HG02678 (cell line): ENCODE measurements at regions not wholly inside any gene's neighbourhood (a gene's known extent, or its start where the extent isn't known, plus 50 kb on each side); places are given as distances from the start of the nearest gene placed in this dataset.
A peak's percentile ranks its signal among the peaks of the same experiment; 100 is the strongest.

Experiments
- ATAC-seq: cut with Tn5 transposase; IDR thresholded peaks from one replicate; pipeline ENCODE4 v1.9.1; 2021; ENCODE audit warnings: mild to moderate bottlenecking, moderate library complexity; ENCODE audit not compliant: unreplicated experiment

GRCh38 chr6:11332463-11332862 is 100.0 kb upstream of the NEDD9 start:
- no peak for ATAC-seq

- no peak for ATAC-seq
These were observed 98.6 kb upstream of the NEDD9 start for GRCh38 chr6:11331111-11331510.

DNA sequence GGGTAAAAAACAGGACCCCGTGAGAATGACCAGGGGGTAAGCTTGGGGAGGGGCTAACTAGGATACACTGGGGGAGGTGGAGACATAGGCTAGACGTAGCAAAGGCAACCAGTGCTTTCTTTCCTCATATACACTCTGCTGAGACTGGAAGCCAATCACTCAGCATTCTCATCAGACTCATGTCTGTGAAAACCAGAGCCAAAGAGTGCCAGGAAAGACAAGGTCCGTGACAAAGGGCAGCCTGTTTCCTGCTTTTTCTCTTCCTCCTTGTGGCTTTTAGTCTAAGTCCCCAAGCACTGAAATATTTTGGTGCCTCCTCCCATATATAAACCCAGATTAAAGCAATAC is 97.9 kb upstream of the NEDD9 start:
- ATAC-seq = no peak

- ATAC-seq = no peak
These were observed 97.4 kb upstream of the NEDD9 start for GRCh38 chr6:11329726-11330412.

DNA sequence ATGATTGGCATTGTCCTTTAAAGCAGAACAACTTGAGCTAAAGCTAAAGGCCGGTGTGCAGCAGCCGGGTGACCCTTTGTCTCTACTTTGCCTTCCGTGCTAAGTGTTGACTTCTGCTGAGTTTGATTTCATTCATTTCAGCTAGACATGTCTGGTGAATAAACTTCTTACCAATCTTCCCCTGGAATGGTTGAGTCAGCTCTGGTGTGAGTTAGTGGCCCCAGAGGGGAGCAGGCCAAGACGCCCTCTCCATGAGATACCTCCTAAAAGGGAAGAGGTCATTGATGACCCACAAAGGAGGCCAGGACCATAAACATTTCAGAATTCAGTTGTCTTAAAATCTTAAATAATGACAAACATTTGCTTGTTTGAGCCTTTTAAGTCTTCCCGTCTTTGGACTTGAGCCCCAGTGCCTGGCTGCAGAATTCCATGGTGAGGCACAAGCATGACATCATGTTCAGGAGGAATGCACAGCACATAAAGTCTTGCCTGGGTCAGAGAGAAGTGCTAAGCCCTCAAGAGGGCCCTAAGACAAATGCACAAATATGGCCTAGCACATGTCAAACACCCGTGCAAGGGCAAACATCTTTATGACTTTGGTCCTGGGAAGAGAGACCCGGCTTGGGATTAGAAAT is 96.3 kb upstream of the NEDD9 start:
- no peak for ATAC-seq

DNA sequence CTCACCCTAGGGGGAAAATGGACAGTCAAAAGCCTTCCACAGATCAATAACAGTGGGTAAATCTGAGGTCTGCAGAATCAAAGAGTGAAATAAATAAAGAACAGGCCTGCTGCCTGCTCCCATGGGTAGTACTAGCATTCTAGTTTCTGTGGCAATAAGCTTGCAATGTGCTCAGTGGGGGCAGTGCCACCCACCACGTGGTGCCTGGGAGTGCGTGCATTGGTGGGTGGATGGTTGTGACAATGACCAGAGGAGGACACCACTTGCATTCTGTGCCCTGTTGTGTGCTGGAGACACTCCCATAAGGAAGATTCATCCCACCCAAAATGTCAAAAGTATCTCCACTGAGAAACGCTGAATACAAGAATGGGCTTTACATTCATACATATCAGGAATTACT is 95.5 kb upstream of the NEDD9 start:
- ATAC-seq = no peak

GRCh38 chr6:11326116-11326515 is 93.6 kb upstream of the NEDD9 start:
- no peak for ATAC-seq

GRCh38 chr6:11324453-11325015 is 92.1 kb upstream of the NEDD9 start:
- peak; percentile 75 for ATAC-seq

DNA sequence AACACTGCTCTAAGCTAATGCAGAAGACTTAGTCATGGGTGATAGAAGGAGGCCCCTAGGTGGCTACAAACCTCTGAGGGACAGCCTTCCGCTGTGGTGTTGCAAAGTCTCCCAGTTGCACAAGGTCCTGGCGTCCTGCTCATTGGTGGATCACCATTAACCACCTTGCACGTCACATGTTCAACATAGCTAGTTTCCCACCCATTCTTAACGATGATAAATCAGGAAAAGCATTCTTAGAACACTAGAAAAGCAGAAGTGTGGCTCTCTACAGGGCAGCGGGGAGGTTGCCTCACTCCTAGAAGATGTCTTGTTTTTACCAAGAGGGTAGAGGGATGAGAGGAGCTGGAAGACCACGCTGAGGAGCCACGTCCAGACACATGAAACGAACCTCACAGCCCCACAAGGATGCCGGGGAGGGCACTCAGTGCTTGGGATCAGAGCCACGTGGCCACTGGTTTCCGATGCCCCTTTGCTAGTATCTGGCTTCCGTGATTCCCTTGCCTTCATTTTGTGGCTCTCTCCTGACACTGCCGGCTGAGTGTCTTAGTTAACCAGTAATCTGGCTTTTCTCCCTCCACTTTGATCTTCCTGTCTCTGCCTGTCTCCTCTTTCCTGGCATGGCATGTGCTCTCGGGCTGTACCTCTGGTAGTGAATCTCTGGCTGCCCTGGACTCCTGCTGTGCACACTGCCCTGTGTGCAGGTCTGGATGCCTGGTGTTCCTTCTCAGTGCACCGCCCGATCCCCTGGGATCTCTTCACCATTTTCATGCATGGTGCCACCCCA is 91.4 kb upstream of the NEDD9 start:
- peak; percentile 62 for ATAC-seq

DNA sequence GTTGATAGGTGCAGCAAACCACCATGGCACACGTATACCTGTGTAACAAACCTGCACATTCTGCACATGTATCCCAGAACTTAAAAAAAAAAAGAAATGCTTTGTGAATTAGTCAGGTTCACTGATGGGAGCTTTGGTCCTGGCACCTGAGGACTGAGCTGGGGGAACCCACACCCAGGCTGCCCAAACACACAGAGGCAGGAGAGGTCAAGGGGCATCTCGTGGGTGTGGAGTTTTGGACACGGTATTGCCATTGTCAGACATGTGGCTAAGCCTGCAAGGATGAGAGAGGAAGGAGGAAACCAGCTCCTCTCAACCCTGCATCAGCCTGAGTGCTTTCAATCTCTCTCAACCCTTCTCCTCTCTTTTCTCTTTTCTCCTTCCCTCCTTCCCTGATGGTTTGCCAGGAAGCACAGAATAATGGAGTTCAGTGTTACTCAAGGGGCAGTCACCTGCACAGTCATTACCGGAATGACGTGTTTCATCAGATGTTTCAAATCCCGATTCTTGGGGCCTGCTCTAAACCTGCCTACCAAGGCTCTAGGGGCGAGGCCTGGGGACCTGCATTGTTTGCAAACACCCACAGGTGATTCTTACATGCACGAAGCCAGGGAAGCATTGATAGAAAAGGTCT is 89.9 kb upstream of the NEDD9 start:
- no peak for ATAC-seq

DNA sequence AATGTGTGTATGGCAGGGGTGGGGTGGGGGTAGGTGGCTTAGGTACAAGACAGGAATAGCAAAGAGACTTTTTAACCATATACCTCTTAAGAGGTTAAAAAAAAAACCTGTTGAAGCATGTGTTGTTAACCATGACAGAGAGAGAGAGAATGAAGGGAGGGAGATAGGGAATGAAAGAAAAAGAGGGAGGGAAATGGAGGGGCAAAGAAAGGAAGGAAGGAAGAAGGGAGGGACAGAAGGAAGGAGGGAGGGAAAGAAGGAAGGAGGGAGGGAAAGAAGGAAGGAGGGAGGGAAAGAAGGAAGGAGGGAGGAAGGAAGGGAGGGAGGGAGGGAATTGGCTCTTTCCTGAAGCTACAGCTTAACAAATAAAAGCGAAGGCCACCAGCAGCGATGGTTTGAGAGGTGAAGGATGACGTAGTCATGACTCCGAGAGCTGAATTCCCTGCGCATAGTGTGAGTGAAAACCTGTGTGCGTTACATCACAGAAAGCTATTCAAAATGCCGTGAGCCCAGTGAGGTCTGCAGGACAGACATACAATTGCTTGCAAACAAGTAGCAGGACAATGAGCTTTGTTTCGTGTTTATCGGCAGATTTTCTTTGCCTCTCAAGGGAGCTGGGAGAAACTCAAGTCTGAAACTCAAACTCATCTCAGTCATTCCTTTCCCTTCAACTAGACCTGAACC is 88.6 kb upstream of the NEDD9 start:
- ATAC-seq = no peak

DNA sequence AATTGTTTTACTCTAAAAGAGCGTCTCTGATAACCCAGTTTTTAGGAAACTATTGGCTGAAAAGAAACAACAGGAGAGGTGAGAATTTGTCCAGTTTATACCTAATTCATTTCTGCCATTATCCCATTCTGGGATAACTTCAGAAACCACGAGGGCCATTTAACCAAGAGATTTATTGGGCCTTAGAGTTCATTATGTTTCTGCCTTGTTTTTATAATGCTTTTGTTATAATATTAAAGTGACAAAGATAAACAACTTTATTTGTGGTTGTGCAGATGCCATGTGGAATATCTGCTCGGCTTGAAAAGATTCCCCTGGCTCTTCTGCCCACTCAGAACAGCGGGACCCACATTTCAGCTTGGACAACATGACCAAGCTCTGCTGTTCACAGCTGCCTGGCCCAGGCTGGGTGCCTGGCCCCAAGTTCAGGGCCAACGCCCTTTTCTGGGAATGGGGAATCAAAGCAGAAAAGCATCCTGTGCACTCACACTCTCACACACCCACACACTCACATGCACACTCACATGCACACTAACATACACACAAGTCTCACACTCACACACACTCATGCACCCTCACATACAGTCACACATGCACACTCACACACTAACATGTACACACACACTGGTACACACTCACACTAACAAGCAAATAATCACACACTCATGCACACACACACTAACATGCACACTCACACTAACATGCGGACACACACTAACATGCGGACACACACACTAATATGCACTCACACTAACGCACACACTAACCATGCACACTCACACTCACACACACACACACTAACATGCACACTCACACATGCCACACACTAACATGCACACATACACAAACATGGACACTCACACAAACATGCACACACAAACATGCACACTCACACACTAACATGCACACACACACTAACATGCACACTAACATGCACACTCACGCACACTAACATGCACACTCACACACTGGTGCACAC is 86.7 kb upstream of the NEDD9 start:
- ATAC-seq = no peak

DNA sequence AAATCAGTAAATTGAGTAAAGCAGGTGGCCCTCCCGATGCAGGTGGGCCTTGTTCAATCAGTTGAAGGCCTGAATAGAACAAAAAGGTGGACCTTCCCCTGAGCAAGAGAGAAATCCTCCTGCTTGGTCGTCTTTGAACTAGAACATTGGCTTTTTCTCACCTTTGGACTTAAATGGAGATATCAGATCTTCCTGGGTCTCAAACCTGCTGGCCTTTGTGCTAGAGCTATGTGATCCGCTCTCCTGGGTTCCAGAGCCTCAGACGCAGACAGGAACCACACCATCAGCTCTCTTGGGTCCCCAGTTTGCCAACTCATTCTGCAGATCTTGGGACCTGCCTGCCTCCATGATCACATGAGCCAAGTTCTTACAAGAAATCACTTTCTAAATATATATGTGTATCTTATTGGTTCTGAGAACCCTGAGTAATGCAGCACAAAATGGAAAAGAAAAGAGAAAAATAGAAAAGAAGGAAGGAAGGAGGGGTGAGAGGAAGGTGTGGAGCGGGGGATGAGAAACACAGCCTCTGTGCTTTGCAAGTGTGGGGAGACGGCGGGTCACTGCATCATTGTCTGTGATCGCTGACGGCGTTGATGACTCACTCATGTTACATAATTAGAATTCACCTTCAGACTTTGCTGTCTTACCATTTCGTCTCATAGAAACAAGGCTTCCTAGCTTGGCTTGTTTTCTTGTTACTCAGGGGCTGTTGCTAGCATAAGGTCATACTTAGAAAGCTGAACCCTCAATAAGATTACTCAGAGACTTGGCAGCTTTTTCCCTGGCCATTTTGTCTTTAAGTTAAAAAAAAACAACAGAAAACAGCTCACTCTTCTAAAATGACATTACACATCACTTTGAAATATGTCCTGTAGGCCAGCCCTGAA is 85.7 kb upstream of the NEDD9 start:
- ATAC-seq = peak; percentile 72

DNA sequence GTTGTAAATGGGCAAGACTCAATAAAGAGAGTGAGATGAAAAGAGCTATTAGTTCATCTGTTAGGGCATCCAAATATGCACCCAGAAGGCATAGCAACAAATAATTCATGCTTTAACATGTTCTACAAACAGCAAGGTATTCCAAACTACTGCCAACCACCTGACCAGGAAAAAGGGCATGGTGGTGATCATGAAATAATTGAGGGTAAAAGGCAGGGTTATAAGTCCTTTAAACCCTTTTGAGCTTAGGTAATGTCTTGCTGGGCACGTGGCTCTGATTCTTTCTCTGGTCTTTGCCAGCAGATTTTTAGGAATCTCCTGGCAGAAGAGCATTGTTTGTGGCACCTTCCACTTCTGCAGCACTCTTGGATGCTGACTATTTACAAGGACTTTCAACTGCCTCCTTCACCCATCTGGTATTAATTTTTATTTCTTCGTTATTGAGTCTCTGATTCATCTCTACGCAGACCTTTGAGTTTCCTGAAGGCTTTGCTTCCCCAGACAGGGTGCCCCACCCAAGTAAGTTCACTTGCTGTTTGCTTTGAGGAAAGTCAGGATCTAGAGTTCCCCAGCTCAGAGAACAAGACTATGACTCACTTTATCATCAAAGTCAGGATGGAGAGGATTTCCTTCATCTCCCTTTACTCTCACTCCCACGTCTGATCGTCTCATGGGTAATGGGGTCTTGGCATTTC is 83.4 kb upstream of the NEDD9 start:
- no peak for ATAC-seq

- no peak for ATAC-seq
These were observed 80.7 kb upstream of the NEDD9 start for GRCh38 chr6:11313207-11313606.

DNA sequence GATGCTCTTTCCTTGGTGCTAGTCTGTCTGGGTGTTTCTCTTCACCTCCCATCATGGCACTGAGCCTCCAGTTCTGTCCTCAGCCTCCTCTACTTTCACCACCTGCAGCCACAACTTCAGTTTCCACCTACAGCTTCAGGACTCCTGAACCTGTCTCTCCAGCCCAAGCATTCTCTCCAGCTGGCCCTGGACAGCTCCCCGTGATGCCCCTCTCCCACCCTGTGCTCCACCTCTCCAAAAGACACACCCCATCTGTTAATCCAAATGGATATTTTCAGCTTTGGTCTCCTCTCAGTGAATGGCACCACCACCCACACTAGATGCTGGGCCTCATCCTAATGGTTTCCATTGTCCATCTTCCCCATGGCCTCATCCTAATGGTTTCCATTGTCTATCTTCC is 79.5 kb upstream of the NEDD9 start:
- no peak for ATAC-seq

DNA sequence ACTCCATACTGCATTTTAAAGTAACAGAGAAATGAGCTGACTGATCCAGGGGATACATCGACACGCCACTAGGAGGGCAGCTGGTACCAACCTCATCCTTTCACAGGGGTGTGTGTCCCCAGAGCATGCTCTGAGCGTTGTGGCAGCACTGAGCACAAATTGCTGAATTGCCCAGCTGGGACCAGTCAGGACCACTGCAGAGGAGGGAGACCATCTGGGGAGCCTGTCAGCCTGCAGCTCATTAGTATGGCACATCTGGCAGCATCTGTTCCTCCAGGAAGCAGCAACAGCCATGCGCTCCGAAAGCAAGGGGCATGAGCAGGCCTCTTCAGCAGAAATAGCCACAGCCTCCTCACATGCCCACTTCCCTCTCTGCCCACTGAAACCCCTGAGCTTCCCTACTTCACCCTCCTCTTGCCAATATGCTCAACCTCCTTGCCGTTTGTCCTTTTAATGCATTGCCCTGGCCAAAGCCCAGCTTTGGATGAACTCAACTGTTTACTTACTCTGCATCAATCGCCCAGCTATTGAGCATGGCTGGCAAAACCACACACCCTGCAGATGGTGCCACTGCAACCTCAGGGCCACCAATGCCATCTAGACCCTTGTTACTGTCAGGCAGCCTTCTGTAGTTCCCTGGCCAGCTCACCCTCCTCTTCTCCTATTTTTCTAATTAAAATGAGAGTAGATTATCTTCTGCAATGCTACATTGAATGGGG is 77.6 kb upstream of the NEDD9 start:
- ATAC-seq = no peak
